HEK293 (cell line): ENCODE measurements at regions not wholly inside any gene's neighbourhood (a gene's known extent, or its start where the extent isn't known, plus 50 kb on each side); places are given as distances from the start of the nearest gene placed in this dataset.

Experiments
- CTCF ChIA-PET: fragments of 350-600 bp; formaldehyde crosslinking; extraction: SDS; loops from one replicate; lab custom pipeline; 2021; ENCODE audit warnings: antibody characterized with exemption; lab: Yijun Ruan, JAX
- POLR2A ChIA-PET: fragments of 300-600 bp; formaldehyde crosslinking; extraction: SDS; loops from one replicate; lab custom pipeline; 2020; ENCODE audit warnings: antibody characterized with exemption, inconsistent platforms; lab: Yijun Ruan, JAX
- H3K27ac ChIP-seq: fragments of 200-500 bp; sonication (Bioruptor generic); 2 replicates; pipeline ENCODE4 v1.5.1; 2014; ENCODE audit warnings: low read depth, low read length, control low read depth, inconsistent platforms; ENCODE audit errors: extremely low read depth
- H3K36me3 ChIP-seq, 2 experiments: fragments of 200-500 bp in 1 of 2; sonication (Bioruptor generic) in 1 of 2; 1 replicate in 1 of 2; 2 replicates in 1 of 2; pipeline ENCODE4 v1.5.1; 2014 to 2017; ENCODE audit warnings: inconsistent platforms in 2 of 2, low read length in 2 of 2; ENCODE audit not compliant: control insufficient read depth in 2 of 2, insufficient read depth in 1 of 2
- H3K4me1 ChIP-seq: fragments of 200-500 bp; sonication (Bioruptor generic); 2 replicates; pipeline ENCODE4 v1.5.1; 2014; ENCODE audit warnings: mild to moderate bottlenecking, low read length, inconsistent platforms; ENCODE audit not compliant: control insufficient read depth, insufficient read depth
- H3K4me3 ChIP-seq: 2 replicates; pipeline ENCODE4 v1.5.1; 2011; ENCODE audit warnings: low read depth, mild to moderate bottlenecking, control low read depth, low read length, moderate library complexity
- H3K9me3 ChIP-seq: fragments of 200-500 bp; sonication (Bioruptor generic); 2 replicates; pipeline ENCODE4 v1.5.1; 2014; ENCODE audit warnings: low read depth, low read length, inconsistent platforms; ENCODE audit not compliant: control insufficient read depth, insufficient read depth
- IKZF3 ChIP-seq: fragments of 450-650 bp; IDR thresholded peaks from 2 replicates; pipeline ENCODE4 v1.5.0; 2018; ENCODE audit warnings: missing biosample characterization, mild to moderate bottlenecking, missing genetic modification characterization, moderate library complexity
- KLF16 ChIP-seq: fragments of 450-650 bp; formaldehyde crosslinking; IDR thresholded peaks from 2 replicates; pipeline ENCODE4 v1.5.1; 2017; ENCODE audit warnings: missing biosample characterization, missing genetic modification characterization
- KLF17 ChIP-seq: fragments of 450-650 bp; formaldehyde crosslinking; IDR thresholded peaks from 2 replicates; pipeline ENCODE4 v1.5.1; 2016; ENCODE audit warnings: missing biosample characterization, missing genetic modification characterization
- KLF7 ChIP-seq: fragments of 450-650 bp; formaldehyde crosslinking; IDR thresholded peaks from 2 replicates; pipeline ENCODE4 v1.5.1; 2016; ENCODE audit warnings: missing biosample characterization, missing genetic modification characterization, borderline replicate concordance
- MEIS1 ChIP-seq: sonication (generic); formaldehyde crosslinking; IDR thresholded peaks from 2 replicates; pipeline ENCODE4 v1.8.1; 2022; ENCODE audit warnings: missing genetic modification reagents, mild to moderate bottlenecking, borderline replicate concordance
- MYNN ChIP-seq: fragments of 450-650 bp; formaldehyde crosslinking; IDR thresholded peaks from 2 replicates; pipeline ENCODE4 v1.5.1; 2016; ENCODE audit warnings: missing biosample characterization, missing genetic modification characterization, borderline replicate concordance
- OSR2 ChIP-seq: fragments of 450-650 bp; formaldehyde crosslinking; IDR thresholded peaks from 2 replicates; pipeline ENCODE4 v1.5.1; 2016; ENCODE audit warnings: missing biosample characterization, missing genetic modification characterization
- PRDM10 ChIP-seq: fragments of 450-650 bp; formaldehyde crosslinking; IDR thresholded peaks from 2 replicates; pipeline ENCODE4 v1.5.1; 2016; ENCODE audit warnings: missing biosample characterization, missing genetic modification characterization
- SETDB1 ChIP-seq: IDR thresholded peaks from one replicate; pipeline ENCODE4 v1.6.1; 2017; ENCODE audit warnings: mild to moderate bottlenecking, low read length, moderate library complexity, mixed read lengths; ENCODE audit not compliant: insufficient read length
- TSHZ1 ChIP-seq: fragments of 450-650 bp; formaldehyde crosslinking; IDR thresholded peaks from 2 replicates; pipeline ENCODE4 v1.5.1; 2016; ENCODE audit warnings: missing biosample characterization, missing genetic modification characterization, borderline replicate concordance
- ZNF416 ChIP-seq: fragments of 450-650 bp; formaldehyde crosslinking; IDR thresholded peaks from 2 replicates; pipeline ENCODE4 v1.5.1; 2016; ENCODE audit warnings: missing biosample characterization, missing genetic modification characterization
- ZNF501 ChIP-seq: fragments of 450-650 bp; formaldehyde crosslinking; IDR thresholded peaks from 2 replicates; pipeline ENCODE4 v1.5.1; 2016; ENCODE audit warnings: missing biosample characterization, missing genetic modification characterization
- ZNF571 ChIP-seq: fragments of 450-650 bp; formaldehyde crosslinking; IDR thresholded peaks from 2 replicates; pipeline ENCODE4 v1.5.0; 2017; ENCODE audit warnings: missing biosample characterization, missing genetic modification characterization
- ZNF585B ChIP-seq: fragments of 450-650 bp; formaldehyde crosslinking; IDR thresholded peaks from 2 replicates; pipeline ENCODE4 v1.5.1; 2016; ENCODE audit warnings: missing biosample characterization, missing genetic modification characterization
- ZNF610 ChIP-seq: fragments of 450-650 bp; formaldehyde crosslinking; IDR thresholded peaks from 2 replicates; pipeline ENCODE4 v1.5.1; 2016; ENCODE audit warnings: missing biosample characterization, missing genetic modification characterization, borderline replicate concordance
- ZNF670 ChIP-seq: fragments of 450-650 bp; formaldehyde crosslinking; IDR thresholded peaks from 2 replicates; pipeline ENCODE4 v1.5.1; 2016; ENCODE audit warnings: missing biosample characterization, missing genetic modification characterization, low read depth
- ZNF701 ChIP-seq: fragments of 450-650 bp; formaldehyde crosslinking; IDR thresholded peaks from 2 replicates; pipeline ENCODE4 v1.5.1; 2016; ENCODE audit warnings: missing biosample characterization, missing genetic modification characterization
- TF ChIP-seq, protein P1 (sequence below): fragments of 450-650 bp; formaldehyde crosslinking; IDR thresholded peaks from 2 replicates; pipeline ENCODE4 v1.5.1; 2016; ENCODE audit warnings: missing biosample characterization, missing genetic modification characterization
- TF ChIP-seq, protein P2 (sequence below): fragments of 450-650 bp; formaldehyde crosslinking; IDR thresholded peaks from 2 replicates; pipeline ENCODE4 v1.5.1; 2016; ENCODE audit warnings: missing biosample characterization, missing genetic modification characterization

DNA sequence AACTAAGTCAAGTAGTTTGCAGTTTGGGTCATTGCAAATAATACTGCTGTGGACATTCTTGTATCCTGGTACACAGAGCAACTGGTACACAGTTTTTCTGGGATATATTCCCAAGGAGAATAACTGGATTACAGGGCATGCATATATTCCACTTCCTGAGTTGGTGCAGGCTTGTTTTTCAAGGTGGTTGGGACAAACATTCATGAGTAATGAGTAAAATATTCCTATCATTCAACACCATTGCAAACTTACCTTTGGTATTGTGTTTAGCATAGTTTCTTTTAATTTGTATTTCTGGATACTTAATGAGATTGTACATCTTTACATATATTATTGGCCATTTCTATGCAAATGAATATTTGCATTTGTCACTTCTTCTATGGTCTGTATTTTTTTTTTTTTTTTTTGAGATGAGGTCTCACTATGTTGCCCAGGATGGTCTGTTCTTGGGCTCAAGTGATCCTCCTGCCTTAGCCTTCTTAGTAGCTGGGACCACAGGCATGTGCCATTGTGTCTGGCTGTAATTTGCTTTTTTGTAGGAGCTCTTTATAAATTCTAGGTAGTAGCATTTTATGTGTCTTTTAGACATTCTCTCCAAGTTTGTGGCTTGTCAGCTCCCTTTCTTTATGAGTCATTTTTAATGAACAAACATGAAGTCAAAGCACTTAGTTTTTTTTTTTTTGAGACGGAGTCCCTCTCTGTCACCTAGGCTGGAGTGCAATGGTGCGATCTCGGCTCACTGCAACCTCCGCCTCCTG is 158.7 kb downstream of the SOX4 start (continued):
- TF ChIP-seq PRDM10 (tag by site-specific recombination) (peak; percentile 56), ZNF610 (tag by site-specific recombination) (no peak), MEIS1 (CRISPR knock-in tag) (no peak), ZNF501 (tag by site-specific recombination) (no peak), ZNF571 (tag by site-specific recombination) (no peak), MYNN (tag by site-specific recombination) (no peak), KLF16 (no peak), OSR2 (peak; percentile 59), IKZF3 (tag by site-specific recombination) (peak; percentile 51; the same call in 1 of the 2 replicates)
- TF ChIP-seq, protein P1, sequence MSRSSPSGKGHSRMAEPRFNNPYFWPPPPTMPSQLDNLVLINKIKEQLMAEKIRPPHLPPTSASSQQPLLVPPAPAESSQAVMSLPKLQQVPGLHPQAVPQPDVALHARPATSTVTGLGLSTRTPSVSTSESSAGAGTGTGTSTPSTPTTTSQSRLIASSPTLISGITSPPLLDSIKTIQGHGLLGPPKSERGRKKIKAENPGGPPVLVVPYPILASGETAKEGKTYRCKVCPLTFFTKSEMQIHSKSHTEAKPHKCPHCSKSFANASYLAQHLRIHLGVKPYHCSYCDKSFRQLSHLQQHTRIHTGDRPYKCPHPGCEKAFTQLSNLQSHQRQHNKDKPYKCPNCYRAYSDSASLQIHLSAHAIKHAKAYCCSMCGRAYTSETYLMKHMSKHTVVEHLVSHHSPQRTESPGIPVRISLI (tag by site-specific recombination) = peak; percentile 10; the same call in 1 of the 2 replicates
- TF ChIP-seq, all 188 proteins: peak for 4

DNA sequence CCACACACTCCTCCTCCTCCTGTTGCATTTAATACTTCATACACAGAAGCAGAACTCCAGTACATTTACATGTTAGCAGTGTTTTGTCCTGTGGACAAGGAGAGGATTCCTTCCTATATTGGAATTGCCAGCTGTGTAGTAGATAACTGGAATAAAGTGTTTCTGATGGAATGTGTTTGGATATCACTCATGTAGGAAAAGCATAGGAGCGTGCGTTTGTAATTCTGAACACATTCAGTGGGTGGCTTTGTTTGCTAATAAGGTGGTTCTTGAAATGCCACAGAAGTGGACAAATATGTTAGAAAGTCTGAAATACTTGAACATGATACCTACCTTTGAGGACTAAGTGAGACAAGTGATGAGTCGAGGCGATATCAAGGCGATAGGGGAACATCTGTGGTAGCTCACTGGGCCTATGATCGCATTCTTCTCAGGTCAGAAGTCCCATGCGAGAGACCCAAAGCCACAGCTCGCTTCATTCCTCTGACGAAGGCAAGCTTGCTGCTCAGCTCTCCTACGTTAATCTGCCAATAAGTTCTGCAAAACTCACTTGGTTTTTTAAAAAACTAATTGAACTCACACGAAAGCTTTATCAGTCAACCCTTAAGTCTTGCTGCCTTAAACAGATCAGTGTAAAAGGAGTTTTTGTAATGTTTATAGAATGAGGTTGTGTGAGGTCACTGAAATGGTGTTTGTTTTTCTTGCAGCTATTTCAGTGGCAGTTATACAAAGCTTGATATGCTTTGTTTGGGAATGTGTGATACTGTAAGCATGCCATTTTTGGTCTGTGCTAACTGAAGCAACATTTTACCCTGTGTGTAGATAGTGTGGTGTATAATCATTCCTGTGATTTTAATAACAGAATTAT is 159.9 kb downstream of the SOX4 start:
- Histone ChIP-seq H3K4me3 (no peak overlapping the region), H3K27ac (peak overlapping the region; percentile 93), H3K9me3 (no peaks in the 10 kb centered on the region), H3K36me3 (no peaks in the 10 kb centered on the region), H3K4me1 (peaks cover 56% of the 10 kb centered on the region)
- CTCF ChIA-PET = interaction anchor here (1.1 kb wide), 2 partner anchors 157 to 193 kb away, joined by 5 to 7 read pairs; no protein-coding TSS in a partner anchor
- POLR2A ChIA-PET = interaction anchor here (0.6 to 8.1 kb wide), 7 partner anchors 16 to 201 kb away, joined by 3 to 141 read pairs (median 4); partner anchors contain the start of gene SOX4
- TF ChIP-seq ZNF416 (no peak), KLF17 (tag by site-specific recombination) (no peak), KLF7 (tag by site-specific recombination) (no peak), ZNF701 (no peak), SETDB1 (peak; percentile 19), ZNF585B (tag by site-specific recombination) (no peak), ZNF670 (tag by site-specific recombination) (no peak), TSHZ1 (tag by site-specific recombination) (no peak)
- TF ChIP-seq, protein P2, sequence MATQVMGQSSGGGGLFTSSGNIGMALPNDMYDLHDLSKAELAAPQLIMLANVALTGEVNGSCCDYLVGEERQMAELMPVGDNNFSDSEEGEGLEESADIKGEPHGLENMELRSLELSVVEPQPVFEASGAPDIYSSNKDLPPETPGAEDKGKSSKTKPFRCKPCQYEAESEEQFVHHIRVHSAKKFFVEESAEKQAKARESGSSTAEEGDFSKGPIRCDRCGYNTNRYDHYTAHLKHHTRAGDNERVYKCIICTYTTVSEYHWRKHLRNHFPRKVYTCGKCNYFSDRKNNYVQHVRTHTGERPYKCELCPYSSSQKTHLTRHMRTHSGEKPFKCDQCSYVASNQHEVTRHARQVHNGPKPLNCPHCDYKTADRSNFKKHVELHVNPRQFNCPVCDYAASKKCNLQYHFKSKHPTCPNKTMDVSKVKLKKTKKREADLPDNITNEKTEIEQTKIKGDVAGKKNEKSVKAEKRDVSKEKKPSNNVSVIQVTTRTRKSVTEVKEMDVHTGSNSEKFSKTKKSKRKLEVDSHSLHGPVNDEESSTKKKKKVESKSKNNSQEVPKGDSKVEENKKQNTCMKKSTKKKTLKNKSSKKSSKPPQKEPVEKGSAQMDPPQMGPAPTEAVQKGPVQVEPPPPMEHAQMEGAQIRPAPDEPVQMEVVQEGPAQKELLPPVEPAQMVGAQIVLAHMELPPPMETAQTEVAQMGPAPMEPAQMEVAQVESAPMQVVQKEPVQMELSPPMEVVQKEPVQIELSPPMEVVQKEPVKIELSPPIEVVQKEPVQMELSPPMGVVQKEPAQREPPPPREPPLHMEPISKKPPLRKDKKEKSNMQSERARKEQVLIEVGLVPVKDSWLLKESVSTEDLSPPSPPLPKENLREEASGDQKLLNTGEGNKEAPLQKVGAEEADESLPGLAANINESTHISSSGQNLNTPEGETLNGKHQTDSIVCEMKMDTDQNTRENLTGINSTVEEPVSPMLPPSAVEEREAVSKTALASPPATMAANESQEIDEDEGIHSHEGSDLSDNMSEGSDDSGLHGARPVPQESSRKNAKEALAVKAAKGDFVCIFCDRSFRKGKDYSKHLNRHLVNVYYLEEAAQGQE (tag by site-specific recombination) = no peak
- TF ChIP-seq, protein P1 (tag by site-specific recombination) = no peak
